ENCODE measurements at regions not wholly inside any gene's neighbourhood (a gene's known extent, or its start where the extent isn't known, plus 50 kb on each side); places are given as distances from the start of the nearest gene placed in this dataset.

DNA sequence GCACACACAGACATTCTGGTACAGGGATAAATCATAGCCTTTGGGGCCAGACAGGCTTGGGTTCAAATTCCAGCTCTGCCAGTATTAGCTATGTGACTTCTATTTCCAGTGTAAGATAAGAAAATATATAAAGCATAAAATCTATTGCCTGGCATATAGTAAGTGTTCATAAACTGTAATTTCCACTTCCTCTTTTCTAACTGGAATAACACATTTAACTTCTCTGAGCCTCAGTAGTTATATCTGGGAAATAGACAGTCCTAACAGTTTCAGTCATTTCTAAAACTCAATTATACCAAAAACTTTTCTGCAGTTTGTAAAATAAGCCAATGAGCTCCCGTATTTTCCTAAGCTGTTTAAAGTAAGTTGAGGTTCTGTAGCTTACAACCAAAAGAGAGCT lies 351.4 kb downstream of the ZNF326 start:
- no peak overlapping the region for H3K27ac ChIP-seq (ENCODE audit: low read length)
- no peaks in the 10 kb centered on the region for H3K36me3 ChIP-seq (ENCODE audit: control insufficient read depth, insufficient read depth, low read length)
- H3K9me3 ChIP-seq (ENCODE audit: control insufficient read depth, low read depth, low read length): peaks cover 3% of the 10 kb centered on the region
- WGBS (ENCODE audit: insufficient coverage, low lambda C conversion rate): no CpG with 5 or more reads among the region's 1 CpG
- H3K4me1 ChIP-seq (ENCODE audit: control insufficient read depth, insufficient read depth, low read length): no peaks in the 10 kb centered on the region
- no peak for DNase-seq
- no peak overlapping the region for H3K4me3 ChIP-seq (ENCODE audit: low read length)
- no peaks in the 10 kb centered on the region for H3K27me3 ChIP-seq (ENCODE audit: control insufficient read depth, insufficient read depth, low read length)

DNA sequence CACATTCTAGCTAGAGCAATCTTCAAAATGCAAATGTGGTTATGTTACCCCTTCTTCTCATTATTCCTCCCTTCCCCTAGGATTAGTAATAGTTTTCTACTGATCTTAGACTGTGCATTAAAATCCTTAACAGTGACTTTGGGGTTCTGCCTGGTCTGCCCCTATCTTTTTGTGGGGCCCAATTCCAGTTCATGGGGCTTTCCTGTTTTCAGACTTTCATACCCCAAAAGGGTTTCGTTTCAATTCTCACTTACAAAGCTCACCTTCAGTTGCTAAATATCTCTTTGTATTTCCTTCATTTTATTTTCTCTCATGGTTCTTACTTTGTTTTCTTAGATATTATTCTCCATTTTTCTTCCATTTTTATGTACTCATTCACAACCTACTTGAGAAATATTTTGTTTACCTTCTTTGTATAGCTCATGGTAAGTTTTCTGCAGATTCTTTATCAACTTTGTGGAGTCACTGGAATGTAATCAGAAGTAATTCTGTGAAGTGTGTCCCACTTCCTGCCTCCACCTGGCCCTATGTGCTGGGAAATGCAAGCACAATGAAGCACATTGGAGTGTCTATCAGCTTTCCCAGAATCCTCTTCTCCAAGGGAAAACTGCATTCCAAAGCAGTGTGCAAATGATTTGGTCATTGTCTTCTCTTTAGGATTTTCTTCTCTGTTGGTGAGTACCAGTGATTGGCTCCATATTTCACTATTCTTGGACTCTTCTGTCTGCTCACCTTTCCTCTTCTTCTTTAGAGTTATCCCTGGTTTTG lies 350.2 kb downstream of the ZNF326 start:
- 100% methylated on average over 1 of the region's 1 CpG for WGBS (ENCODE audit: insufficient coverage, low lambda C conversion rate)
- no peaks in the 10 kb centered on the region for H3K4me1 ChIP-seq (ENCODE audit: control insufficient read depth, insufficient read depth, low read length)
- H3K4me3 ChIP-seq (ENCODE audit: low read length): no peak overlapping the region
- no peak for DNase-seq
- no peaks in the 10 kb centered on the region for H3K36me3 ChIP-seq (ENCODE audit: control insufficient read depth, insufficient read depth, low read length)
- no peaks in the 10 kb centered on the region for H3K27me3 ChIP-seq (ENCODE audit: control insufficient read depth, insufficient read depth, low read length)
- peaks cover 3% of the 10 kb centered on the region for H3K9me3 ChIP-seq (ENCODE audit: control insufficient read depth, low read depth, low read length)
- no peak overlapping the region for H3K27ac ChIP-seq (ENCODE audit: low read length)

DNA sequence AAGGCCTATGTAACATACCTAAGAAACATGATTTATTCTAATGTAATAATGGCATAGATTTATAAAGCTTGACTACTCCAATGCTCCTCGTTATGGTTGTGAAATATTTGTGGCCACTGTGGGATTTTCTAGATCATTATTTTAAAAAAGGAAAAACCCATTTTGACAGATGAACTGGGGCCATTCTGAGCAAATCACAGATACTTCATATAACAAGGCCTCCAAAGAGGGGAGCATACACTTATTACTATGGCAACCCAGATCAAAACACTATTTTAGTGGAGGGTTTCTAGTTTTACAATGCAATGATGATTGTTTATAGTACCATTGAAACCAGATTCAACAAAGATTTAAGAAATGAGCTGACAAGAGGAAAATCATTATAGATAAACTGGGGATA lies 346.6 kb downstream of the ZNF326 start:
- 57% methylated on average over 1 of the region's 1 CpG for WGBS (ENCODE audit: insufficient coverage, low lambda C conversion rate)
- Histone ChIP-seq H3K4me3 (ENCODE audit: low read length) (no peak overlapping the region), H3K27ac (ENCODE audit: low read length) (no peak overlapping the region), H3K4me1 (ENCODE audit: control insufficient read depth, insufficient read depth, low read length) (no peaks in the 10 kb centered on the region), H3K27me3 (ENCODE audit: control insufficient read depth, insufficient read depth, low read length) (no peaks in the 10 kb centered on the region), H3K36me3 (ENCODE audit: control insufficient read depth, insufficient read depth, low read length) (no peaks in the 10 kb centered on the region), H3K9me3 (ENCODE audit: control insufficient read depth, low read depth, low read length) (no peaks in the 10 kb centered on the region)
- DNase-seq: no peak

DNA sequence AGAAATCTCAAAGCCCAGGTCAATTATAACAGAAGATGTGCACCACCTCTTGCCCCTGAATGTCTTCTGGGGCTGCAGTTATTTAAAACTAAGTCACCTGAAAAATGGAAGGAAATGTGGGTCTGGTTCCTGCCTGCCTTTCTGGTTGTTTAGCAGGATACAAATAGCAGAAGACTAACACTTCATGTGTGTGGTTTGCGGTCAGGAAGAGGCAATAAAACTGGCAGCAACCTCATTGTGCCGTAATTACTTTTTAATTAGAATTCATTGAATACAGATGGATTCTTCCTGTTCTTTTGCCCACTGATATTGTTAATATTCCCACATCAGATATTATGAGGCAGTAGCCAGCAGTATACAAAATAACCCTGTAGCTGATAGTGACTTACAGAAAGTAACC lies 345.7 kb downstream of the ZNF326 start:
- H3K9me3 ChIP-seq (ENCODE audit: control insufficient read depth, low read depth, low read length): no peaks in the 10 kb centered on the region
- H3K27ac ChIP-seq (ENCODE audit: low read length): no peak overlapping the region
- H3K4me1 ChIP-seq (ENCODE audit: control insufficient read depth, insufficient read depth, low read length): no peaks in the 10 kb centered on the region
- no peaks in the 10 kb centered on the region for H3K36me3 ChIP-seq (ENCODE audit: control insufficient read depth, insufficient read depth, low read length)
- no peaks in the 10 kb centered on the region for H3K27me3 ChIP-seq (ENCODE audit: control insufficient read depth, insufficient read depth, low read length)
- no peak overlapping the region for H3K4me3 ChIP-seq (ENCODE audit: low read length)
- no peak for DNase-seq
- WGBS (ENCODE audit: insufficient coverage, low lambda C conversion rate): no CpG with 5 or more reads among the region's 2 CpGs

DNA sequence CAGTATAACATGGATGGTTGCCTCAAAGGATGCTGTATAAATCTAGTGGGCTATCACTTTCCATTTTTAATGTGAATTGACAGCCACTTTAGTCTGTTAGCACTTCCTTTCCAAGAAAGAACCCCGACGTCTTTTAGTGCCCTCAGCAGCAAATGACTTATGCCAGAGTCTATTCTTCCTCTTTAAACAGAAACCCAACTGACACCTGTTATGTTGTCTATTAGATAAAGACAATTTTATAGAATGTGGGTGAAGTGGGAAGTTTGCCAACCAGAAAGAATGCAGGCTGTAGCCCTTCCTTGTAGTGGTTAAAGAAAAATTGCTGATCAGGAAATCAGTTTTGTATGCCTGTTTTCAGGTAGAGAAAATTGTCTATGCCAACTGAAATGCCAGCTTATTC lies 344.9 kb downstream of the ZNF326 start:
- no CpG with 5 or more reads among the region's 2 CpGs for WGBS (ENCODE audit: insufficient coverage, low lambda C conversion rate)
- no peak for DNase-seq
- Histone ChIP-seq H3K4me3 (ENCODE audit: low read length) (no peak overlapping the region), H3K27me3 (ENCODE audit: control insufficient read depth, insufficient read depth, low read length) (no peaks in the 10 kb centered on the region), H3K4me1 (ENCODE audit: control insufficient read depth, insufficient read depth, low read length) (no peaks in the 10 kb centered on the region), H3K27ac (ENCODE audit: low read length) (no peak overlapping the region), H3K9me3 (ENCODE audit: control insufficient read depth, low read depth, low read length) (no peaks in the 10 kb centered on the region), H3K36me3 (ENCODE audit: control insufficient read depth, insufficient read depth, low read length) (no peaks in the 10 kb centered on the region)

DNA sequence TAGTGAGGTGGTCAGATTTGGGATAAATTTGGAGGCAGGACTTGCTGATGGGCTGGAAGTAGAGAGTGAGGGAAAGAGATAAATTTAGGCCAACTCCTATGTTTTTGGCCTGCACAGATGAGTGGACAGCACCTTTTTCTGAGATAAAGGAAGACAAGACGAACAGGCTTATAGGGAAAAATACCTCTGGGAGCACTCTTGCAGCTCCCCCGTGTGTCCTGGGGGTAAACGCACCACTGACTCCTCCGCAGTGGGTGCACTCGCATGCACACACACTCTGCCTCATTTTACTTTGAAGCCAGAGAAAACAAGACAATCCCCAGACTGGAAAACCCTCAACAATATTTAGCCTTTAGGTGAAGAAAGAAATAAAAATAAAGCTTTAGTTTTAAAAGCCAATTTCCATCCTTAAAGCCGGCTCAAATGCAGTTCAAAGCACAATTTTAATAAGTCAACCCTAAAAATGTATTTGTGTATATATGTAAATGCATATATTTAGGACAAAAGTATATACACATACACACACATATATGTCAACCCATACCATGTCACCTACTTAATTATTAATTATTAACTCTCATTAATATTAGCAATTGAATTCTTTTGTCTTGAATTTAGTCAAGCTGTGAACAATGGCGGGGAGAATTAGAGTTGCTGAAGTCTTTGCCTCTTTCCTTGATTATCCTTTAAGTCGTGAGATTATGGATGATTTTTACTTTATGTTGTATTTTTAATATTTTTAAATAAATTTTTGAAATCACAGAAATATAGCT lies 341.8 kb downstream of the ZNF326 start:
- Histone ChIP-seq H3K9me3 (ENCODE audit: control insufficient read depth, low read depth, low read length) (no peaks in the 10 kb centered on the region), H3K36me3 (ENCODE audit: control insufficient read depth, insufficient read depth, low read length) (no peaks in the 10 kb centered on the region), H3K27me3 (ENCODE audit: control insufficient read depth, insufficient read depth, low read length) (no peaks in the 10 kb centered on the region), H3K4me3 (ENCODE audit: low read length) (no peak overlapping the region), H3K27ac (ENCODE audit: low read length) (no peak overlapping the region), H3K4me1 (ENCODE audit: control insufficient read depth, insufficient read depth, low read length) (no peaks in the 10 kb centered on the region)
- DNase-seq: no peak
- WGBS (ENCODE audit: insufficient coverage, low lambda C conversion rate): 100% methylated on average over 2 of the region's 8 CpGs

DNA sequence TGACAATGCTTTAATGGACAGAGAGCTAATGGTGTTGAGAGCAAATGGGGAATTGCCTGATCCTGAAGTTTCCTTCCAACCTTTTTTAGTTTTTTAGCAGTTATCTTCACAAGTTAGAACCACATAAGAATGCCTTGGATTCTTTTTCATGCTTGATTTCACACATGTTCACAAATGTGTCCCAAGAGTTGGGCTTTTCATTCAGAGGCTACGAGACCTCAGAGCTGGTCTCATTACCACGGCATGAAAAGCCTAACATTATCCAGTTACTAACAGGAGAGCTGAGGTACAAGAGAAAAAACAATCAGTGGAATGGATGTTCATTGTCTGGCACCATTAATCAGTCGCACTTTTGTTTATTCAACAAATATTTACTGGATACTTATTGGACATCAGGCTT lies 340.6 kb downstream of the ZNF326 start:
- Histone ChIP-seq H3K4me1 (ENCODE audit: control insufficient read depth, insufficient read depth, low read length) (no peaks in the 10 kb centered on the region), H3K27ac (ENCODE audit: low read length) (no peak overlapping the region), H3K4me3 (ENCODE audit: low read length) (no peak overlapping the region), H3K36me3 (ENCODE audit: control insufficient read depth, insufficient read depth, low read length) (no peaks in the 10 kb centered on the region), H3K9me3 (ENCODE audit: control insufficient read depth, low read depth, low read length) (no peaks in the 10 kb centered on the region), H3K27me3 (ENCODE audit: control insufficient read depth, insufficient read depth, low read length) (no peaks in the 10 kb centered on the region)
- DNase-seq: no peak
- WGBS (ENCODE audit: insufficient coverage, low lambda C conversion rate): no CpG with 5 or more reads among the region's 3 CpGs

DNA sequence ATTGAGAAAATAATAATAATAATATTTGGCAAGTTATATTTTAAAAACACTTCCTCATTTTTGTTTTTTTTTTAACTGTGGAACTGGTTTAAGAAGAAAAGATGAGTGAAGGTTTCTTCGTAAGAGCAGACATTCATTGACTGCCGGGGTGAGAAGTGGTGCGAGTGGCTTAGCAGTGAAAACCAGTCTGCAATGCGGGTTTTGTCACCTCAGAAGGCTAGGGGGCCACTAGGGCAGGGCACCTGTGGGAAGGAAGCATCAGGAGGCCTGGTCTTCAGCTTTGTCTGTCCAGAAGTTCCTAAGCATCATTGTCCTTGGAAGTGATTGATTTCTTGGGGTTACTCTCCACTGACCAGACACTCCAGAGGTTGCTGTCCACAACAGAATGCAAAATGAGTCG lies 339.2 kb downstream of the ZNF326 start:
- Histone ChIP-seq H3K36me3 (ENCODE audit: control insufficient read depth, insufficient read depth, low read length) (no peaks in the 10 kb centered on the region), H3K4me3 (ENCODE audit: low read length) (no peak overlapping the region), H3K27ac (ENCODE audit: low read length) (no peak overlapping the region), H3K4me1 (ENCODE audit: control insufficient read depth, insufficient read depth, low read length) (no peaks in the 10 kb centered on the region), H3K9me3 (ENCODE audit: control insufficient read depth, low read depth, low read length) (no peaks in the 10 kb centered on the region), H3K27me3 (ENCODE audit: control insufficient read depth, insufficient read depth, low read length) (no peaks in the 10 kb centered on the region)
- DNase-seq: no peak
- WGBS (ENCODE audit: insufficient coverage, low lambda C conversion rate): 60% methylated on average over 1 of the region's 5 CpGs

DNA sequence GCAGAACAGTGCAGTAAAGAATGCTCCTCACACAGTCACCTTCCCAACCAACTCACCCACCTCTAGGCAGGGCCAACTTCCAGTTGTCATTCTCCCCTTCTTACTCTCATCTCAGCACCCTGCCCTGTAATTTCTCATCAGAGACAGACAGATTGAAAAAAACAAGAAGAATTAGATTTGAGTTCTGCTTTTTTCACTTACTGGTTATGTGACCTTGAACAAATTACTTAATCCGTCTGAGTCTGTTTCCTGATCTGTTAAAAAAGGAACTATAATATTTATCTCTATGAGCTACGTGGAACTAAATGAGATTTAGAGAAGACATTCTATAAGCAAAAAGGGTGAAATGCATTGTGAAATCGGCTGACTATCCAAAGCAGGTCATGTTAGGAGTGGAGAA lies 330.3 kb downstream of the ZNF326 start:
- Histone ChIP-seq H3K27me3 (ENCODE audit: control insufficient read depth, insufficient read depth, low read length) (no peaks in the 10 kb centered on the region), H3K9me3 (ENCODE audit: control insufficient read depth, low read depth, low read length) (no peaks in the 10 kb centered on the region), H3K4me1 (ENCODE audit: control insufficient read depth, insufficient read depth, low read length) (no peaks in the 10 kb centered on the region), H3K36me3 (ENCODE audit: control insufficient read depth, insufficient read depth, low read length) (no peaks in the 10 kb centered on the region), H3K27ac (ENCODE audit: low read length) (no peak overlapping the region), H3K4me3 (ENCODE audit: low read length) (no peak overlapping the region)
- WGBS (ENCODE audit: insufficient coverage, low lambda C conversion rate): 57% methylated on average over 2 of the region's 3 CpGs
- DNase-seq: no peak

DNA sequence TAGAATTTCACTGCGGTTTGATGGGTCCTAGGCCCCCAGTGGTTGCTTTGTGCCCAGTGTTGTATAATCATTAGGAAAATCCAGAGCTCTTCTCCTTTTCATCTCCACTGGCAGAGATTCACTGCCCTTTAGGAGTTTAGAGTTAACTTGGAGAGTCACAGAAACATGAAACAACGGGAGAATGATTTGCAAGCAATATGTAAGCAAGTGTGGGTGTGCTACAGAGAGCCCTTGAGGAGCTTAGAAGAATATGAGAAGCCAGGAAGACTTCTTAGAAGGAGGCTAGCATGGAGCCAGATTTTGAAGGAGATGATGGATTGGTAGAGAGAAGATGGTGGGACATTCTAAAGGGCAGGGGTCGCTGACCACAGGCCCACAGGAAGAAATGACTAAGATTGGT lies 327.3 kb downstream of the ZNF326 start:
- no peaks in the 10 kb centered on the region for H3K36me3 ChIP-seq (ENCODE audit: control insufficient read depth, insufficient read depth, low read length)
- H3K4me3 ChIP-seq (ENCODE audit: low read length): no peak overlapping the region
- H3K9me3 ChIP-seq (ENCODE audit: control insufficient read depth, low read depth, low read length): no peaks in the 10 kb centered on the region
- no peaks in the 10 kb centered on the region for H3K27me3 ChIP-seq (ENCODE audit: control insufficient read depth, insufficient read depth, low read length)
- no peak overlapping the region for H3K27ac ChIP-seq (ENCODE audit: low read length)
- DNase-seq: no peak
- no peaks in the 10 kb centered on the region for H3K4me1 ChIP-seq (ENCODE audit: control insufficient read depth, insufficient read depth, low read length)
- WGBS (ENCODE audit: insufficient coverage, low lambda C conversion rate): no CpG with 5 or more reads among the region's 3 CpGs

DNA sequence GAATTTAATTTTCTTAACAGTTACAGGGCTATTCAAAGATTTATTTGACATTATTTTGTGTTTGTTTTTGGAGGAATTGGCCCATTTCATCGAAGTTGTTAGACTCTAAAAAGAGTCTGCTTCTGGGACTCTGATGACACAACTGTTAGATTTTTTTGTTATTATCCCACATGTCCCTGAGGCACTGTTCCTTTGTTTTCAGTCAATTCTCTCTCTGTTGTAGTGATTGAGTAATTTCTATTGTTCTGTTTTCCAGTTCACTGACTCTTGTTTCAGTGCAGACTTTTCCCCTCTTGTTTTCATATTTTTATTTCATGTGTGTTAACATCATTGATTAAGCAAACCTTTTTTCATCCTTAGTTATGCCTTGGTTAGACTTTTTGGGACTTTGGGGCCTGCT lies 325.0 kb downstream of the ZNF326 start:
- H3K36me3 ChIP-seq (ENCODE audit: control insufficient read depth, insufficient read depth, low read length): no peaks in the 10 kb centered on the region
- H3K4me3 ChIP-seq (ENCODE audit: low read length): no peak overlapping the region
- 60% methylated on average over 1 of the region's 1 CpG for WGBS (ENCODE audit: insufficient coverage, low lambda C conversion rate)
- H3K27ac ChIP-seq (ENCODE audit: low read length): no peak overlapping the region
- H3K27me3 ChIP-seq (ENCODE audit: control insufficient read depth, insufficient read depth, low read length): no peaks in the 10 kb centered on the region
- no peaks in the 10 kb centered on the region for H3K4me1 ChIP-seq (ENCODE audit: control insufficient read depth, insufficient read depth, low read length)
- no peak for DNase-seq
- H3K9me3 ChIP-seq (ENCODE audit: control insufficient read depth, low read depth, low read length): no peaks in the 10 kb centered on the region
